Neural cell (in vitro differentiated cells): ENCODE measurements at regions not wholly inside any gene's neighbourhood (a gene's known extent, or its start where the extent isn't known, plus 50 kb on each side); places are given as distances from the start of the nearest gene placed in this dataset.

Source experiments
- H2AFZ ChIP-seq: fragments of 200-600, 300-800 bp; sonication (generic), shearing (Covaris generic); 2 replicates; pipeline ENCODE4 v1.6.0; 2014; ENCODE audit warnings: low read depth, mild to moderate bottlenecking, antibody characterized with exemption, low read length, moderate library complexity
- H3F3A ChIP-seq: fragments of 200-600 bp; shearing (Covaris generic); 2 replicates; pipeline ENCODE4 v1.6.1; 2016; ENCODE audit warnings: mild to moderate bottlenecking, moderate library complexity, mixed read lengths, antibody characterized with exemption, low read length; ENCODE audit not compliant: insufficient read depth, poor library complexity, severe bottlenecking
- H3K27ac ChIP-seq: fragments of 200-600, 300-800 bp; sonication (generic), shearing (Covaris generic); 2 replicates; pipeline ENCODE4 v1.5.1; 2014; ENCODE audit warnings: mild to moderate bottlenecking, low read length, moderate library complexity
- H3K27me3 ChIP-seq: fragments of 300-800, 200-600 bp; sonication (generic), shearing (Covaris generic); 2 replicates; pipeline ENCODE4 v1.6.0; 2014; ENCODE audit warnings: mild to moderate bottlenecking, low read depth, low read length, moderate library complexity; ENCODE audit not compliant: insufficient read depth
- H3K36me3 ChIP-seq: fragments of 300-800, 200-600 bp; sonication (generic), shearing (Covaris generic); 2 replicates; pipeline ENCODE4 v1.5.1; 2014; ENCODE audit warnings: mild to moderate bottlenecking, antibody characterized with exemption, low read length, moderate library complexity; ENCODE audit not compliant: insufficient read depth
- H3K4me2 ChIP-seq: fragments of 300-800, 200-600 bp; sonication (generic), shearing (Covaris generic); 2 replicates; pipeline ENCODE4 v1.6.0; 2014; ENCODE audit warnings: mild to moderate bottlenecking, low read length
- H3K4me3 ChIP-seq: fragments of 300-800, 200-600 bp; sonication (generic), shearing (Covaris generic); 2 replicates; pipeline ENCODE4 v1.5.1; 2014; ENCODE audit warnings: mild to moderate bottlenecking, low read length, moderate library complexity
- H3K79me2 ChIP-seq: fragments of 200-600 bp; shearing (Covaris generic); replicated peaks from 2 replicates; pipeline ENCODE4 v1.6.0; 2014; ENCODE audit warnings: mild to moderate bottlenecking, low read length, moderate library complexity; ENCODE audit not compliant: insufficient read depth
- H3K9ac ChIP-seq: fragments of 300-800, 200-600 bp; sonication (generic), shearing (Covaris generic); 2 replicates; pipeline ENCODE4 v1.6.1; 2016; ENCODE audit warnings: mild to moderate bottlenecking, low read length, mixed read lengths
- H3K9me2 ChIP-seq: fragments of 200-600 bp; shearing (Covaris generic); 2 replicates; pipeline ENCODE4 v1.6.1; 2016; ENCODE audit warnings: mild to moderate bottlenecking, low read length, mixed read lengths; ENCODE audit not compliant: insufficient read depth
- H3K9me3 ChIP-seq: fragments of 200-600, 300-800 bp; sonication (generic), shearing (Covaris generic); 2 replicates; pipeline ENCODE4 v1.6.1; 2016; ENCODE audit warnings: mild to moderate bottlenecking, mixed run types, low read length, moderate library complexity, mixed read lengths
- H4K20me1 ChIP-seq: fragments of 200-600 bp; shearing (Covaris generic); 2 replicates; pipeline ENCODE4 v1.6.1; 2016; ENCODE audit warnings: mild to moderate bottlenecking, mixed run types; ENCODE audit not compliant: insufficient read depth
- CTCF ChIP-seq: fragments of 450-650 bp; IDR thresholded peaks from 2 replicates; pipeline ENCODE4 v1.5.1; 2014; ENCODE audit warnings: antibody characterized with exemption, mild to moderate bottlenecking, moderate library complexity; ENCODE audit not compliant: poor library complexity, severe bottlenecking
- EP300 ChIP-seq: fragments of 450-650 bp; conservative IDR thresholded peaks from 2 replicates; pipeline ENCODE4 v1.6.1; 2014; ENCODE audit warnings: antibody characterized with exemption, mild to moderate bottlenecking, moderate library complexity; ENCODE audit not compliant: poor library complexity, severe bottlenecking
- EZH2 ChIP-seq: fragments of 200-600, 300-800 bp; shearing (Covaris generic), sonication (generic); IDR thresholded peaks from 2 replicates; pipeline ENCODE4 v1.6.1; 2014; ENCODE audit warnings: antibody characterized with exemption, low read length, borderline replicate concordance, mild to moderate bottlenecking; ENCODE audit not compliant: insufficient read depth, poor library complexity, severe bottlenecking
- MXI1 ChIP-seq: fragments of 450-650 bp; conservative IDR thresholded peaks from 2 replicates; pipeline ENCODE4 v1.6.1; 2014; ENCODE audit warnings: antibody characterized with exemption, mild to moderate bottlenecking; ENCODE audit not compliant: poor library complexity, severe bottlenecking
- POLR2AphosphoS5 ChIP-seq: IDR thresholded peaks from 2 replicates; pipeline ENCODE4 v1.6.1; 2012
- RAD21 ChIP-seq: fragments of 450-650 bp; conservative IDR thresholded peaks from 2 replicates; pipeline ENCODE4 v1.6.1; 2014; ENCODE audit warnings: antibody characterized with exemption, mild to moderate bottlenecking, moderate library complexity
- REST ChIP-seq: IDR thresholded peaks from 2 replicates; pipeline ENCODE4 v1.6.1; 2012; ENCODE audit warnings: borderline replicate concordance
- SMC3 ChIP-seq: fragments of 450-650 bp; conservative IDR thresholded peaks from 2 replicates; pipeline ENCODE4 v1.6.1; 2014; ENCODE audit warnings: antibody characterized with exemption, mild to moderate bottlenecking, moderate library complexity; ENCODE audit not compliant: poor library complexity
- TAF1 ChIP-seq: IDR thresholded peaks from 2 replicates; pipeline ENCODE4 v1.6.1; 2012; ENCODE audit warnings: low read depth

- TF ChIP-seq REST (no peak), SMC3 (no peak), POLR2AphosphoS5 (no peak), EZH2 (no peak), CTCF (no peak), MXI1 (no peak), EP300 (no peak), RAD21 (no peak), TAF1 (no peak)
- Histone ChIP-seq H4K20me1 (no peaks in the 10 kb centered on the region), H3K9me2 (no peaks in the 10 kb centered on the region), H3K9ac (no peak overlapping the region), H3K4me3 (no peak overlapping the region), H2AFZ (no peak overlapping the region), H3K9me3 (no peaks in the 10 kb centered on the region), H3K79me2 (no peaks in the 10 kb centered on the region), H3K4me2 (no peak overlapping the region), H3F3A (no peaks in the 10 kb centered on the region), H3K27me3 (no peaks in the 10 kb centered on the region), H3K36me3 (no peaks in the 10 kb centered on the region), H3K27ac (no peak overlapping the region)
Observed at GRCh38 chr6:86142326-86142725, 499.6 kb upstream of the SYNCRIP start.

GRCh38 chr6:86128130-86128814 is 485.6 kb upstream of the SYNCRIP start:
- Histone ChIP-seq H4K20me1 (no peaks in the 10 kb centered on the region), H3K9me3 (no peaks in the 10 kb centered on the region), H3K9ac (no peak overlapping the region), H3K4me3 (no peak overlapping the region), H3K9me2 (no peaks in the 10 kb centered on the region), H2AFZ (no peak overlapping the region), H3K4me2 (no peak overlapping the region), H3K27ac (no peak overlapping the region), H3K79me2 (no peaks in the 10 kb centered on the region), H3K27me3 (no peaks in the 10 kb centered on the region), H3K36me3 (no peaks in the 10 kb centered on the region), H3F3A (no peaks in the 10 kb centered on the region)
- no peak for TF ChIP-seq EZH2
- no peak for TF ChIP-seq TAF1
- TF ChIP-seq CTCF = no peak
- TF ChIP-seq REST = no peak
- no peak for TF ChIP-seq RAD21
- no peak for TF ChIP-seq MXI1
- no peak for TF ChIP-seq SMC3
- TF ChIP-seq EP300 = no peak
- TF ChIP-seq POLR2AphosphoS5 = no peak
